Fibroblast of villous mesenchyme (primary cell): ENCODE measurements at regions not wholly inside any gene's neighbourhood (a gene's known extent, or its start where the extent isn't known, plus 50 kb on each side); places are given as distances from the start of the nearest gene placed in this dataset.

Source experiments
- DNase-seq: peaks from one replicate; pipeline ENCODE4 v3.0.0-alpha.2; 2010; ENCODE audit warnings: low read depth
- H3K4me3 ChIP-seq: 2 replicates; pipeline ENCODE4 v1.5.1; 2011; ENCODE audit warnings: low read depth, mild to moderate bottlenecking, low read length
- TF ChIP-seq, protein P1 (sequence below): IDR thresholded peaks from 2 replicates; pipeline ENCODE4 v1.5.1; 2012; ENCODE audit warnings: low read depth, mild to moderate bottlenecking, low read length; ENCODE audit not compliant: insufficient read depth

DNA sequence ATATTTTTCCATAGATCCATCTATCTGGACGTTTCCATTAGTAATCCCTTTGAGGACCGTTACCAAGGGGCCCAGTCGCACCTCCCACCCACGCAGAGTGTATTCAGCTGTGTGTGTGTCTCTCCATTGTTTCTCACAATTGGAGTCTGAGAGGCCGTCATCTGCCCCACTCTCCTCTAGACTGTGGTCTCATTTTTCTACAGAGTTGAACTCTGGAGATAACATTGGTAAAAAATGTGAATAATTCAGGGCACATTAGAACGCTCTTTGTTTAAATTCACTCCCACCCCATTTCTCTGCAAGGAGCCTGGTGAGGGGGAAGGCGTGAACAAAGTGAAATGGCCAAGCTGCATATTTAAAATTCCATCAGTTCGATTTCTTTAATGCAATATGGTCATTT lies 333.1 kb upstream of the MAF start:
- no peak overlapping the region for H3K4me3 ChIP-seq
- DNase-seq, result no peak
- TF ChIP-seq, protein P1, sequence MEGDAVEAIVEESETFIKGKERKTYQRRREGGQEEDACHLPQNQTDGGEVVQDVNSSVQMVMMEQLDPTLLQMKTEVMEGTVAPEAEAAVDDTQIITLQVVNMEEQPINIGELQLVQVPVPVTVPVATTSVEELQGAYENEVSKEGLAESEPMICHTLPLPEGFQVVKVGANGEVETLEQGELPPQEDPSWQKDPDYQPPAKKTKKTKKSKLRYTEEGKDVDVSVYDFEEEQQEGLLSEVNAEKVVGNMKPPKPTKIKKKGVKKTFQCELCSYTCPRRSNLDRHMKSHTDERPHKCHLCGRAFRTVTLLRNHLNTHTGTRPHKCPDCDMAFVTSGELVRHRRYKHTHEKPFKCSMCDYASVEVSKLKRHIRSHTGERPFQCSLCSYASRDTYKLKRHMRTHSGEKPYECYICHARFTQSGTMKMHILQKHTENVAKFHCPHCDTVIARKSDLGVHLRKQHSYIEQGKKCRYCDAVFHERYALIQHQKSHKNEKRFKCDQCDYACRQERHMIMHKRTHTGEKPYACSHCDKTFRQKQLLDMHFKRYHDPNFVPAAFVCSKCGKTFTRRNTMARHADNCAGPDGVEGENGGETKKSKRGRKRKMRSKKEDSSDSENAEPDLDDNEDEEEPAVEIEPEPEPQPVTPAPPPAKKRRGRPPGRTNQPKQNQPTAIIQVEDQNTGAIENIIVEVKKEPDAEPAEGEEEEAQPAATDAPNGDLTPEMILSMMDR, result no peak

DNA sequence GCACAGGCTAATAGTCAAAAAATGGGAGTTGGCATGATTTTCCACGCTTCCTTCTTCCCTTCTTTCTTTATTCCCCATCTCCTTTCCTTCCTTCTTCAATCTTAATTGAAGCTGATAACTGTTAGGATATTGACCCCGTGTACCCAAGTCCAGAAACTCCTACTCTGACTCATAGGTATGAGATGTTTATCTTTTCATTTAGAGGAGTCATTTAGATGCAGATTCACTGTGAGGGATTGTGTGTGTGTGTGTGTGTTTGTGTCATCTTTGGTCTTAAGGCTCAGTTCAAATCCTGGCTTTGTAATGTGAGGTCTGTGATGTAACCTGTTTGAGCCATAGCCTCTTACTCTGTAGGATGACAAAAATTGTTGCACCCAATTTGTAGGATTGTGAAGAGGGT lies 332.0 kb upstream of the MAF start:
- DNase-seq, result no peak
- TF ChIP-seq, protein P1, result no peak
- no peak overlapping the region for H3K4me3 ChIP-seq

DNA sequence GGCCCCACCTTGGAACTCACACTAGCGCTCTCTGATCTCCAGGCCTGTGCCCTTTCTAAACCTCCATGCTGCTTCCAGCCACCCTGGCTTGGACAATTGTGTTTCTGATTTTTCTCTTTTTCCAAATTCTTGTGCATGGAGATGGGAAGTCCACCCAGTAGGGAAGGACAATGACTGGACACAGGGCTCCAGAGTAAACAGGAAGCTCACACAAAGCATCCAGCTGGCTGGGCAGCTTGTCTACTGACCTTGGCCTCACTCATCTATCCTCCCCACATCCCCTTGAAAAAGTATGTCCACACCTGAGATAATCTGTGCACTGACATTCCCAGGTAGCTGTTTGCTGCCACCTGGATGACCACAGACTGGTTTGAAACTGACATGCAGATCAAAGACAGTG lies 331.2 kb upstream of the MAF start:
- TF ChIP-seq, protein P1, result no peak
- no peak for DNase-seq
- no peak overlapping the region for H3K4me3 ChIP-seq

DNA sequence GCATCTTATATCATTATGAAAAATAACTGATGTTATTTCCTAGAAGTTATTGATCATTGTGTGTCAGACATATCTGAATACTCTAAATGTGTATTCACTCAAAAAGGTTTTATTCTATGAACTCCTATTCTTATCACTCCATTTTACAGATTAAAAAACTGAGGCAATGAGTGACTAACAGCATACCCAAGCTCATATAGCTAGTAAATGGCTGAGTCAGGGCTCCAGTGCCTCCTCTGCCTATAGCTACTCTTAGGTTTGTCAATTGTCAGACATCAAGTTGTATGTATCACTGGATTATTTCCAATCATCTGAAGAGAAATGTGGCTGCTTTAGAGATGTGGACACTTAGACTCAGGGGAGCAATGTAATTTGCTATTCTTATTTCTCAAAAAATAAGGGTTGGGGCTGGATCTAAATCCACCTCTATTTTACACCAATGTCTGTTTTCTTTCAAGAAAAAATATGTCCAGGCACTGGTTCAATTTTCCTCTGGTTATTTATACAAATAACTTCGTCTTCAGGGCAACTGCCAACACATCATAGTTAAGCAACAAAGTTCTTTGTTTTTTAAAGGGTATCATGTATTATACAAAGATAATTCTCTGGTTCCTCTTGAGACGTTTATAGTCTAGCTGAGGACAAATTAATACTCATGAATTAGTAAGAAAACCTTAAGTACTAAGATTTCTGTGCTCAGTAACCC lies 328.9 kb upstream of the MAF start:
- H3K4me3 ChIP-seq, result no peak overlapping the region
- TF ChIP-seq, protein P1, result no peak
- peak; percentile 33 for DNase-seq

DNA sequence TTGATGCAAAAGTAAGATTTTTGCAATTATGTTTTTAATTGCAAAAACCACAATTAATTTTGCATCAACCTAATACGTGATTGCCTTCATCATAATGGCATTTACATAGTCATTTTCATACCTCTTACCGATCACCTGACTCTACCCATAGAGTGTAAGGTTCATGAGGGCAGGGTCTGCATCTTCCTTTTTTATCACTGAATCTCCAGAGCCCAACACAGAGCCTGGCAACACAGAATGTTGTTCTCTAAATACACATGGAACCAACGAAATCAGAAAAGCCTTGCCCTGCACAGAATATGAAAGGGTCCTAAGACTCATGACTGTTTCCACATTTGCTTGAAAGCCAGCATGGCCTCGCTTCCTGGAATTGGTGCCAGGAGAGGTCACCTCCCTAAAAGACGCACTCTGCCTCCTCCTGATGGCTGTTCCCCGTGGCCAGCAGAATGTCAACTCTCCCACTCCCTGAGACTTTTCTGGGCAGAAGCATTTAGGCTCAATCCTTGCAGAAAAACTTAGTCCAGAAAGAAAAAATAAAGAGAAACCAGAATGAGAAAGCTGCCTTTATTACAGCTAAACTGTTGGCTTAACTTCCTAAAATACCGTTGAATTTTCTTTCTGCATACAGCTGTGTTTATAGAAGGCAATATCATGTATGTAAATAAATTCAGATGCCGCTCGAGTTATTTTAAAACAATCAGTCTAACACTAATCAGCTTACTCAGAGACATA lies 327.8 kb upstream of the MAF start:
- no peak for DNase-seq
- TF ChIP-seq, protein P1, result no peak
- H3K4me3 ChIP-seq, result no peak overlapping the region

DNA sequence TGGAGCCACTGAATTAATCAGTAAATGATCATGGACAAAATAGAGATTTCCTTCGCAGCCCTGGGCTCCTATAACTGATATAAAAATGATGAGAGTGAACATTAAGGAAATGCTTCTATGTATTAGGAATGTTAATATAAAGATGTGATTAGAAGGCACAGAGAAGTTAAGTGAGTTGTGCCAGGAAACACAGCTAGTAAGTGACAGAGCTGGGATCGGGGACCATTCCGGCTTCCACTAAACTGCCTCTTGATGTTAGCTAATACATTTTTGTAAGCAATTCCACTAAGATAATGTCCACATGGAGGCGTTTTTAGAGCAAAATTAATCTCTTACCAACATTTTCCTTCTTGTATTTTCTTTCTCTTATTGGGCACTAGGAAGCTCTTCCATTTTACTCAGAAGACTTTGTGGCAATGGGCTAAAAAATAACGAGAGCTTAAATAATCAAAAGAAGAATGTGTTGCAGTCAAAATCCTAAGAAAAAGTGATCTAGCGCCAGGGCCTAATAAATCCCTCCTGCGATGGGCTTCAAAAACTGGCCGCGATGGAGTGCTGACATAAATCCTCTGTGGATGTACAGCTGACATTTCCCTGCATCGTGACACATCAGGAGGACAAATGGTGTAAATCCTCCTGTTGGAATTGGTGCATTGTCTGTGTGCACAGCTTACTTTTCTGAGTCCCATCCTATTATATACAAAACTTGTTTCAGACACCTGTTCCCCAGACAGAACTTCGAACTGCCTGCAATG lies 326.1 kb upstream of the MAF start:
- no peak overlapping the region for H3K4me3 ChIP-seq
- TF ChIP-seq, protein P1, result no peak
- DNase-seq, result no peak
